SK-N-MC (cell line): ENCODE measurements at regions not wholly inside any gene's neighbourhood (a gene's known extent, or its start where the extent isn't known, plus 50 kb on each side); places are given as distances from the start of the nearest gene placed in this dataset.

Experiments used
- EZH2 ChIP-seq: fragments of 200-600 bp; sonication (generic); IDR thresholded peaks from one replicate; pipeline ENCODE4 v1.6.1; 2017; ENCODE audit warnings: antibody characterized with exemption
- FOXP2 ChIP-seq: optimal IDR thresholded peaks from 2 replicates; pipeline ENCODE3; 2011; ENCODE audit warnings: mild to moderate bottlenecking, moderate library complexity; ENCODE audit not compliant: insufficient read depth; ENCODE audit errors: extremely low read length, control extremely low read depth
- POLR2AphosphoS5 ChIP-seq: IDR thresholded peaks from 2 replicates; pipeline ENCODE4 v1.6.1; 2012; ENCODE audit warnings: mild to moderate bottlenecking, low read depth, low read length, borderline replicate concordance

DNA sequence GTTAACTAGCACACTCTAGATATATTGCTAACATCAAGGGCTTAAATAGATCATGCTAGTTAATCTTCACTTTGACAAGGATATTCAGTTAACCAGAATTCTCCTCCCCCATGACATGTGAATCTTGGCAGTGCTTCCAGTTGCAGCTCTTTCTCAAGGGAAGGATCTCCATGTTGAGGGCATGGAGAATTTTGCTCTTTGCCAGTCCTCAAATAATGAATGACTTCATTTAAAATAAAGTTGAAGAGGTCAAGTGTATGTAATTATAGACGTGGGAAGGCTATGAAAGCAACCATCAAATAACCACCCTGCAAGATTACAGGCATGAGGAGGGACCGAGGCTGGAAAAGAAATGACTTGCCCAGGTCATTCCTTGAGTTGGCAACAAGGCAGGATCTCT is 87.3 kb upstream of the CPEB2 start:
- TF ChIP-seq POLR2AphosphoS5 (no peak), EZH2 (no peak), FOXP2 (no peak)
